ENCODE measurements at regions not wholly inside any gene's neighbourhood (a gene's known extent, or its start where the extent isn't known, plus 50 kb on each side); places are given as distances from the start of the nearest gene placed in this dataset.

GRCh38 chr13:50334115-50334778 lies 319.0 kb downstream of the KCNRG start:
- no peak for DNase-seq

- no peak for DNase-seq
Observed at GRCh38 chr13:50334944-50335343, 319.7 kb downstream of the KCNRG start.

DNA sequence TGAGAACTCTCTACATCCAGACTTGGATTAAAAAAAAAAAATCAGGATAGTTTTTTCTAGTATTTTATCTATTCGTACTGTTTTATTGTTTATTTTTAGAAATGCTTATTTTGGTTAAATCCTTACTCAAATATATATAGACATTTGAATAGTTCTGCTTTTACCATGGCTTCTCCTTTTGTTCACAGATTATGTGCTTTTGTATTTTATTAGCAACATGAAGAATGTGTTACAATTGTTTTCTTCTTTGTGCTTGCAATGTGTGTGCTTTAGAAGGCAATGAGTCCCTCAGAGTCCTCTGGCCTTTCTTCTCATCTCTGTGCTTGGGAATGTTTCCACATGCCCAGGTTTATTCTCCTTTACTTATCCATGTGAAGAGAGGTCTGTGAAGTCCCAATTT lies 324.0 kb downstream of the KCNRG start:
- DNase-seq, result no peak

DNA sequence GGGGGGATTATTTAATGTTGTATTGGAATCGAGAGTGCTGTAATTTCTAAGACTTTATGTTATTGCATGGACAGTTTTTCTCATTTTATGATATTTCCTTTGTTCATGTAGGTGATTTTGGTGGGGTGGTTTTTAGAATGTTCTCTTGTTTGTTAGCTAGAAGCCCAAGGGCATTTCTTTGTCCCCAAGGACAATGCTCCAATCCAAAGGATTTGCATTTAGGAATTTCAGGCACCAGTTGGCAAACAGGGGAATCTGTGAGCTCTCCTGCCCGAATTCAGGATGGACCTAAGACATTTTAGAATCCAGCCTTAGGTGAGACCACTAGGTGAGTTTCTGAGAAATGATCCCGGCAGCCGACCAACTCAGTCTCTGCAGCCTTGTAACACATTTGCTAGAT lies 324.9 kb downstream of the KCNRG start:
- DNase-seq, result no peak

DNA sequence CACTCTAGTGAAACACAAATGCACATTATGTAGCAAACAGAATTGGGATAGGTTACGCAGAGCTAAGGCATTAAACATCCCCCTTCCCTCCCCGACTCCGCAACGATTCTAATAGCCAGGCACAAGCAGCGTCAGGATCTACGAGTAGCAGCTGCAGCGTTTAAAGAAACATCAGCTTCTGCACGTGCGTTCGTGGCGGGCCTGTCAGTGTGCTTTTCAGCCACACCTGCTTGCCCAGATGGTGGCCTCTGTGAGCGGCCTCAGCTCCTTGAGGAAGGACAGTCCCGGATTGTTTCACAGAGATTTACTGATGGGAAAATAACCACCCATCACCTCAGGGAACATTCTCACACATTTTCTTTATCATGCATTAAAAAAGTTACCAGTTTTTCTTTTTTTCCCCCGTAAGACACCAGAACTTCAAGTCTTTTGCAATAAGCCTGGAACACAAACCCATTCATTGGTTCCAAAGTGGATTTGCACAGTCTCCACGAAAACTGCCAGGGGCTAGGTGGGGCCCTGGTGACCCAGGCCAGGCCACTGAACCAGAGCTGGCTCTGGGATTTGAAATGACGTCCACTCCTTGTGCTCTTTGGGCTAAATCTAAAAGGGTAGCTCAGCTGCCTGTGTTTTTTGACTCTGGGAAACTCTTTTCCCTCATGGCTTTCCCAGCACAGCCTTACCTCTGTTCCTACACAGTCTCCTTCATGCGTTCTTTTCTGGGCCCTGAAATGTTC lies 325.5 kb downstream of the KCNRG start:
- DNase-seq, result no peak

GRCh38 chr13:50341526-50341925 lies 326.3 kb downstream of the KCNRG start:
- no peak for DNase-seq

GRCh38 chr13:50344717-50345116 lies 329.5 kb downstream of the KCNRG start:
- DNase-seq, result peak; percentile 20

- DNase-seq, result no peak
Observed at GRCh38 chr13:50345804-50346203, 330.6 kb downstream of the KCNRG start.

GRCh38 chr13:50348371-50348770 lies 333.1 kb downstream of the KCNRG start:
- no peak for DNase-seq

GRCh38 chr13:50352720-50353480 lies 337.7 kb downstream of the KCNRG start:
- no peak for DNase-seq

- no peak for DNase-seq
Observed at GRCh38 chr13:50353651-50354415, 338.6 kb downstream of the KCNRG start.

GRCh38 chr13:50355797-50356196 lies 340.6 kb downstream of the KCNRG start:
- no peak for DNase-seq

- DNase-seq, result no peak
Observed at GRCh38 chr13:50357136-50357535, 341.9 kb downstream of the KCNRG start.

DNA sequence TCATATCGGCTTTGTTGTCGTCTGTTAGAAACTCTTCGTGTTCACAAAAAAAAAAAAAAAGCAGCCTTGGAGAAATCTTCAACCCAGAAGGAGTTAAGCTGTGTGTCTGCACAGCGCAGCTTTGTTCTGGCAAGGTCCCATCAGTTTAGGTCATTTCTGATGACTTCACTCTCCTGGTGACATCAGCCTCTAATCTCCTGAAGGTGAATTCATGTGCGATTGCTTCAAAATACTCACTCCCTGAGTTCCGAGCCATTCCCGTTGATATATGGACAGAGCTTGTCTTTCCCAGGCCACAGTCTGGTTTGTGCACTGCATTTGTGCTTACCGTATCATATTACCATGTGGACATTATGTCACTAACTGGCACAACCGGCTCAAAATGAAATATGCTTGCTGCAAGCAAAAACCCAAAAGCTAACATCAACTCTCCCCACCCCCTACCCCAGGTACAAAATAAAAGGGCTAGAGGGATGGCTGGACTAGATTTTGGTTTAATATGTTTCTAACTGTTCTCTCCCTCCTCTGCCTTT lies 342.4 kb downstream of the KCNRG start:
- DNase-seq, result peak; percentile 67

- DNase-seq, result no peak
Observed at GRCh38 chr13:50358231-50359040, 343.2 kb downstream of the KCNRG start.

DNA sequence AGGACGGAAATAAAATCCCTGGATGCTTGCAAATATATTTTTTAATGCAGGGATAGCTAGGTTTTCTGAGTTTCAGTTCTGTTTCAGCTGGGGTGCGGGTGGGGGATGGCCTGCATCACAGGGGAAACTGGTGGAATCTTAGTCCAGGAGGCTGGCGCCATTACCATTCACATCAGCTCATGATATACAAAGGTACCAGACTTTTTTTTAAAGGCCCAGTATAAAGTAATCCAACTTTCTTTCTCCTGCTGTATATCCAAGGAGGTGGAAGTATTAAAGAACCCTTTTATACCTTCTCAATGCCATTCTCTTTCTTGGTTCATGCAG lies 343.8 kb downstream of the KCNRG start:
- no peak for DNase-seq

- DNase-seq, result no peak
Observed at GRCh38 chr13:50359779-50360178, 344.5 kb downstream of the KCNRG start.

DNA sequence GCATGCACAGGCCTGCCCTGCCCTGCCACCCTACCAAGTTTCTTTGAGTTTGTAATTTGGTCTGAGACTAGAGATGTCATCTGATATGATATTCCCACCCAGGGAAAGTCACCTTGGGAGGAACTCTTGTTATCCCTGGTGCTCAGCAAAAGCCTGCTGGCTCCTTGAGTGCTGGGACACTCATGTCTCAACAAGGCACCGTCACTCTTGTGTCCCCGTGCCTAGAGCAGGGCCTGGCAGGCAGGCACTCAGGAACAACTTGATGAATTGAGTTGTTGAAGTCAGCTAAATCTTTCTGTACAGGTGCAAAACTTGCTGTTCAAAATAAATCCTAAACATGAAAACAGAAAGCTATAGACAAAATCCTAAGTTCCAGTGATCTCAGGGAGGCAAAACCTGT lies 345.4 kb downstream of the KCNRG start:
- no peak for DNase-seq

DNA sequence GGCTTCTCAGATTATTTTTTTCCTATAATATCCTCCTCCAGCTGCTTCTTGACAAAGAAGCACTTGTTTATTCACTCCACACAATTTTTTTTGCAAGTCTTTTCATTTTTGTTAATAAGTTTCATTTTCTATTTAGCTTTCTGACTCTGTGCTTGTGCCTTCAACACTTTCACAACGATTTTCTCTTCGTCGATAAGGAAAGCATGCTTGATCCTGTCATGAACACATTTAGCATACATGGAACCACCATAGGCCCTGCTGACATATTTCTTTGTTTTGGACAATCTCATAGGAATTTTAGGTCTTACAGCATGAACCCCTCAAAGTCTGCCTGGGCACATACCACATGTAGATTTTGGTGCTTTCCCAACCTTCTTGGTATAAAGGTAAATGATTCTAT lies 346.0 kb downstream of the KCNRG start:
- no peak for DNase-seq

DNA sequence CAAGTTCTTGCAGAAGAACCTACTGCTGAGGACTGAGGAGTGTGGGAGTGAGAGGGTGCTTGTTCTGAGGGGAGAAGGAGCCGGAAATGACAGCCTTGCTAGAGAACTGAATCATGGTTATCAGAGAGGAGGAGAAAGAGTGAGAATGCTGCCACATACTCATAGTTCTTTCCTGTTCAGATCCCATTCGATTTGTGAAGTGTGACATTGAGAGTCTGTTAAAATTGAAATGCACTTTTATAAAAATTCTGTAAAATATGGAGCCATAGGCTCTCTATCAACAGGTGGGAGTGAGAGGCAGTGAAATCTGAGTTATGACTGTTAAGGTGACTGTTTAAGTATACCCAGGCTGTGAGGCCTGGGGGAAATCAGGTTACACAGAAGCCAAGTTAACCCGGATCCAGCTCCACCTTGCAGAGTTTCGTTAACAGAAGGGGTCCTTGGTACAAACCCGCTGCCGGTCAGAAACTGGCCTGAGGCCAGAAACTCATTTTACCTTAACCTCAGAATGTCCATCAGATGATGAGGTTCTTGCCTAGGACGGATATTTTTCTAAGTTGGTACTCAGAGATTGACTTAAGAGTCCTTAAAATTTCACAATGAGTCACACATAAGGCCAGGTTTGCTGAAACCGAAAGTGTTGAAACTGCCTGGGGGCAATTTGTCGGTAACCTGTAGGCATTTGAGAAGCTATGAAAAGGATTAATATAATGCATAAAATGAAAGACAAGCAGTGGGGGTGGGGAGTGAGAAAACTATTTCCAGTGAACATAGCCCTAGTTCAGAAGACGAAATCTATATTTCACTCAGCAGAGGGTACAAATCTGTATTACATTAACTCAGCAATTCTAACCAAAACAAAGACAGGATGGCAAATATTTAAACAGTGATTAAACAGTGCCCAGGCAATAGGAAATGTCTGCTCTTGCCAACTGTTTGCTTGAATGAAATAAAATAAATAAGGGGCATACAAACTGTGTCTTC lies 350.5 kb downstream of the KCNRG start:
- DNase-seq, result peak; percentile 69
